GM21515 (cell line): ENCODE measurements at regions not wholly inside any gene's neighbourhood (a gene's known extent, or its start where the extent isn't known, plus 50 kb on each side); places are given as distances from the start of the nearest gene placed in this dataset.

ENCODE experiments used
- ATAC-seq: cut with Tn5 transposase; IDR thresholded peaks from one replicate; pipeline ENCODE4 v1.9.1; 2021; ENCODE audit not compliant: unreplicated experiment

- ATAC-seq: no peak
Measured at GRCh38 chr11:131295986-131296385, 74.4 kb upstream of the NTM start.

GRCh38 chr11:131297441-131297840, 73.0 kb upstream of the NTM start:
- no peak for ATAC-seq

DNA sequence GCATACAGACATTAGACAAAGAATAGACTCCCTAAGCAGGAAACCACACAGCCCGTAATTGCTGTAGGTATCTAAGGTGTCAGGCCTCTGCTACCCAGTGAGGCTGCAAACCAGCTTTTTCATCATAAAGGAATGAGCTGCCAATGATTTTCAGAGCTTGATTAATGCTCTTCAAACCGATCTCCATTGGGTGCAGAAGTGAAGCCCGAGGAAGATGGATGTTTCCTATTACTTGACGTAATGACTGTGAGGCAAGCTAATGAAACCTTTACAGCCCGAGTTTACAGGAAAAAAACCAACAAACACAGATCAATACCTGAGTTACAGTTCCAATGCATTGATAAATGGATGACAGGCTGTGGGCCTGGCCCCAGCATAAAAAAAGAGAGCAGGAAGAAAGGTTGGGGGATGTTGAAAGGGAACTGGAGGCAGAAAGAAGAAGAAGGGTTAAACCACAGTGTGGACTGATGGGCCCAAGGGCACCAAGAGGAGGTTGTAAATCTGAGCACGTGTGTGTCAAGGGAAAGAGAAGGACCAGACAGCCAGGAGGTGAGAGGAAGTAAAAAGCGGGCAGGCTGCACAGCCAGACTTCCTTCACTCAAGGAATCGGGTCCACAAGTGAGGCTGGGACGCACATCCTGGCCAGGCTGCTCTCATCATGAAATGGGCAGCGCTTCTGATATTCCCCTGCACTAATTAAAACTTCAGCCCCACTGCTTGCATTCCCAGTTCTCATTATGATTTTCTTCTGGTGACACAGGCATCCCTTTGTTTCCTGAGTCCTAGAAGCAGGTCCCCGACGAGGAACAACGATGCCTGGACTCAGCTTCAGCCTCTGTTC, 70.6 kb upstream of the NTM start:
- ATAC-seq: no peak

GRCh38 chr11:131300439-131300717, 70.0 kb upstream of the NTM start:
- ATAC-seq: no peak

- no peak for ATAC-seq
Measured at GRCh38 chr11:131301306-131301705, 69.1 kb upstream of the NTM start.

DNA sequence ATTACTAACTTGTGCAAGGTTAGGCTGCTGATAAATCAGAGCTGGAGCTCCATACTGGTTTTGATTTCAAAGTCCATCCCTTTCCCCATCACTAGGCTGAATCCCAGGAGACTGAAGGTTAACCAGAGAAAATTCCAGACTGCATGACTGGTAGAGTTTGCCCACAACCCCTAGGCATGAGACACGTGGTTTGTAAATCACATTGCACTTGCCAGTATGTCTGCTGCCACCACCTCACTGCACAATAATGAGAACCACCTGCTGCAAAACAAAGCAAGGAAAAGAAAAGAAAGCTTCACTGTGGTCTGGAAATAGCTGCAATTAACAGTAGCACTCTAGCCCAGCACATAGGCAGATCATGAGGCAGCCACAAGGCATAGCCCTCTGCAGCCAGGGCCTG, 67.6 kb upstream of the NTM start:
- ATAC-seq: no peak

GRCh38 chr11:131303611-131304119, 66.8 kb upstream of the NTM start:
- ATAC-seq: no peak

GRCh38 chr11:131305005-131305404, 65.4 kb upstream of the NTM start:
- no peak for ATAC-seq

DNA sequence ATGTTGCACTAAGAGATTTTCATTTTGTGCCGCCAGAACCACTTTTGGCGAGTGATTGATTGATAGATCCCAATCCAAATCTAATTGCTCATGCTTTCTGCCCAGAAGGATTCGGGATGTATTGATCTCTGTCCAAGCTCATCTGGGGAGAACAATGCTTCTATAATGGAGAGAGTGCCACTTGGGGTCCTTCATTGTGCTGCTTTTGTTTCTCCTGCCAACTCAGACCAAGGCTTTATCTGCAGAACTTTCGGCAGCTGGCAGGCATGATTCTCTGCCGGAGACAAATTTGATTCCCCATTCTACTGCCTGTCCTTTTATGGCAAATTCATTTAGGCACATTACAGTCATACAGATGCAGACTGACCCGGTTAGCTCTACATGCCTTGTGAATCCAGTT, 62.9 kb upstream of the NTM start:
- ATAC-seq: no peak

DNA sequence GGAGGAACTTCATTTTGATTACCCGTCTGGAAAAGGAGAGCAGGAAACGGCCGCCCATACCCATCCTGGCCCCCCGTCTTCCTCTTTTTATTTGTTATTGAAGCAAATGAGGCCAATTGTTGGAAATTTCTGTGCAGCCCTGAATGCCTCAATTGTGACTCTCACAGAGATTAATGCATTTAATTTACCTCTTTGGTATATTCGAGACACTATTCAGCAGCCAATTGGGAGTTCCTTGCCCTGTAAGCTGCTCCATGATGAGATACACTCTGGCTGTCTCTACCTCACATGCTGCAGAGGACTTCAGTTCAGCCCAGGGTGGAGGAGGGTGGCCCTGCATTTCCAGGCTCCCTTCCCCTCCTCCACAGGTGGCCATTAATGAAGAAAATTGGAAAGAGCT, 60.6 kb upstream of the NTM start:
- no peak for ATAC-seq

- no peak for ATAC-seq
Measured at GRCh38 chr11:131311776-131312514, 58.5 kb upstream of the NTM start.
